ENCODE measurements at regions not wholly inside any gene's neighbourhood (a gene's known extent, or its start where the extent isn't known, plus 50 kb on each side); places are given as distances from the start of the nearest gene placed in this dataset.

DNA sequence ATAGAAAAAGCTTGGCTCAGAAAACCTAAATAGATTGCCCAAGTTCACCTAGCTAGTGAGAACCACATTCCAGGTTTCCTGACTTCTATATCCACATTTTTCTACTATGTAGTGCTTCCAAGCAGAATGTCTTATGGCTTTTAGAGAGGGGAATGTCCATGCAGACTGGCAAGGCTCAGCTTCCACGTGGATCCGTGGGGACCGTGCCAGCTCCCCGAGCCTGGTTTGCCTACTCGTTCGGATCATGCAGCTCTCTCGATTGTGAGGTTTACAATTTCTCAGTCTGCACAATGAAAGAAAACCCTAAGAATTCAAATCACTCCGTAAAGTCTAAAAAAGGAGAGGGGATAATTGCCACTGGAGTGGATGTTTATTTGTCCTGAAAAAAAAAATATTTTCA is 256.5 kb upstream of the NR4A3 start:
- no peak for TF ChIP-seq NRF1 (conservative IDR thresholded peaks at IDR 0.05 in 1 of 2, IDR thresholded peaks at IDR 0.05 in 1 of 2)
- no peak for TF ChIP-seq RAD51 (IDR thresholded peaks at IDR 0.05; ENCODE audit: borderline replicate concordance, low read depth)
- TF ChIP-seq PML (IDR thresholded peaks at IDR 0.05; ENCODE audit: low read length) = no peak
- TF ChIP-seq NFE2 (IDR thresholded peaks at IDR 0.05; ENCODE audit: low read depth) = no peak
- TF ChIP-seq, protein P1, sequence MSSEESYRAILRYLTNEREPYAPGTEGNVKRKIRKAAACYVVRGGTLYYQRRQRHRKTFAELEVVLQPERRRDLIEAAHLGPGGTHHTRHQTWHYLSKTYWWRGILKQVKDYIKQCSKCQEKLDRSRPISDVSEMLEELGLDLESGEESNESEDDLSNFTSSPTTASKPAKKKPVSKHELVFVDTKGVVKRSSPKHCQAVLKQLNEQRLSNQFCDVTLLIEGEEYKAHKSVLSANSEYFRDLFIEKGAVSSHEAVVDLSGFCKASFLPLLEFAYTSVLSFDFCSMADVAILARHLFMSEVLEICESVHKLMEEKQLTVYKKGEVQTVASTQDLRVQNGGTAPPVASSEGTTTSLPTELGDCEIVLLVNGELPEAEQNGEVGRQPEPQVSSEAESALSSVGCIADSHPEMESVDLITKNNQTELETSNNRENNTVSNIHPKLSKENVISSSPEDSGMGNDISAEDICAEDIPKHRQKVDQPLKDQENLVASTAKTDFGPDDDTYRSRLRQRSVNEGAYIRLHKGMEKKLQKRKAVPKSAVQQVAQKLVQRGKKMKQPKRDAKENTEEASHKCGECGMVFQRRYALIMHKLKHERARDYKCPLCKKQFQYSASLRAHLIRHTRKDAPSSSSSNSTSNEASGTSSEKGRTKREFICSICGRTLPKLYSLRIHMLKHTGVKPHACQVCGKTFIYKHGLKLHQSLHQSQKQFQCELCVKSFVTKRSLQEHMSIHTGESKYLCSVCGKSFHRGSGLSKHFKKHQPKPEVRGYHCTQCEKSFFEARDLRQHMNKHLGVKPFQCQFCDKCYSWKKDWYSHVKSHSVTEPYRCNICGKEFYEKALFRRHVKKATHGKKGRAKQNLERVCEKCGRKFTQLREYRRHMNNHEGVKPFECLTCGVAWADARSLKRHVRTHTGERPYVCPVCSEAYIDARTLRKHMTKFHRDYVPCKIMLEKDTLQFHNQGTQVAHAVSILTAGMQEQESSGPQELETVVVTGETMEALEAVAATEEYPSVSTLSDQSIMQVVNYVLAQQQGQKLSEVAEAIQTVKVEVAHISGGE (CRISPR knock-in tag; IDR thresholded peaks at IDR 0.05) = no peak
- no peak for TF ChIP-seq CHD2 (IDR thresholded peaks at IDR 0.05; ENCODE audit: low read depth, low read length)
- no peak for TF ChIP-seq ZNF23 (CRISPR knock-in tag; IDR thresholded peaks at IDR 0.05)
- no peak for TF ChIP-seq SRF (CRISPR knock-in tag; IDR thresholded peaks at IDR 0.05)
